HK-2 (cell line): ENCODE measurements at regions not wholly inside any gene's neighbourhood (a gene's known extent, or its start where the extent isn't known, plus 50 kb on each side); places are given as distances from the start of the nearest gene placed in this dataset.

ENCODE experiments used
- DNase-seq: peaks from one replicate; pipeline ENCODE4 v3.0.0-alpha.2; 2018; ENCODE audit not compliant: unreplicated experiment

GRCh38 chr1:193741228-193741627 is 554.8 kb upstream of the B3GALT2 start:
- DNase-seq = no peak

GRCh38 chr1:193740762-193741161 is 554.3 kb upstream of the B3GALT2 start:
- DNase-seq = no peak

DNA sequence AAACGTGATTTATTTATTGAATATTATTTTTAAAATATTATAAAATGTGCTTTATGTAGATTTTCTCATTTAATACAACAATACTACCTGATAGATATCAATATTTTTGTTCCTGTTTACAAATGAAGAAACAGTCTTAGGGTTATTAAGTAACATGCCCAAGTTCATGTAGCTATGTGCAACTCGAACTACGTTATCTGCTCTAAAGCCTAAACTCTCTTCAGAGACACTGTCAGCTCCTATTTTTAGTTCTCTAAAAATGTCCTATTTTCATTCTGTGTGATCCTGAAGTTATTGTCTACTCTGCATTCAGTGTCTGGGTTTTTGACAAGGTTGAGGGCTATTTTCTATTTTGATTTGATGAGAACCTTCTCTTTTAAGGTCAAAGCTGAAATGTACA is 550.1 kb upstream of the B3GALT2 start:
- DNase-seq = no peak

GRCh38 chr1:193733674-193734073 is 547.3 kb upstream of the B3GALT2 start:
- no peak for DNase-seq

GRCh38 chr1:193730017-193730416 is 543.6 kb upstream of the B3GALT2 start:
- DNase-seq = no peak

DNA sequence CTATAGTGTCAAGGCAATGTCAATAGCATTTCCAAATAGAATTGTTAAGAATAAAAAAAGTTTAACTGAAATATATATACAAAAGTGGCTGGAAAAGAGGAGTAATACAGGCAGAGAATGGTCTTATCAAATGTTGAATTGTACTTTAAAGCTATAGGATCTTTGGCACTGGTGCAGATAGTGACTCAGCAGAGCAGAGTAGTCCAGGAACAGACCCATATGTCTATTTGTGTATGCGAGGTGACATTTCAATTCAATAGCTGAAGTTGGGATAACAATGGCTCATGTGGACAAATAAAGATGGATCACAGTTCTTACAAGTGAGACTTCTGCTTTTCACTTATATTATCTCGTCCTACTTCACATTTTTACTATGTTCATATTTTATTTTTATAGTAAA is 543.0 kb upstream of the B3GALT2 start:
- no peak for DNase-seq

- DNase-seq = no peak
These were observed 541.4 kb upstream of the B3GALT2 start for GRCh38 chr1:193727850-193728249.

- DNase-seq = no peak
These were observed 540.3 kb upstream of the B3GALT2 start for GRCh38 chr1:193726722-193727121.

DNA sequence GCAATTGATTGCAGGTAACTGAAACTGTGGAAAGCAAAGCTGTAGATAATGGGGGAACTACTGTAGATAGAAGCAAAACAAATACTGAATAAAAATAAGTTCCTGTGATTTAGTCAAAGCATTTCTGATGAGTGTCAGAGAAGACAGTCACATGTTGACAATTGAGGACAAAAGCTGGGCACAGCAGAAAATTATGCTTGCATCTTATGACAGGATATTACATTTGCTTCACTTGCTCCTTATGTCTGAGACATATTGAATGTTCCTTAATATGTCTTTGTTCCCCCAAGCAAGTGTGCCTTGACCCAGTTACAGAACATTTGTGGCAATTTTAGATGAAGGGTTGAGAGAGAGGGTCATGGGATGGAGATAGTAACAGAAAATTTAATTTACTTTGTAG is 526.0 kb upstream of the B3GALT2 start:
- DNase-seq = no peak

- DNase-seq = no peak
These were observed 523.2 kb upstream of the B3GALT2 start for GRCh38 chr1:193709607-193710006.

GRCh38 chr1:193707271-193708021 is 521.0 kb upstream of the B3GALT2 start:
- no peak for DNase-seq

GRCh38 chr1:193706766-193707165 is 520.4 kb upstream of the B3GALT2 start:
- no peak for DNase-seq

DNA sequence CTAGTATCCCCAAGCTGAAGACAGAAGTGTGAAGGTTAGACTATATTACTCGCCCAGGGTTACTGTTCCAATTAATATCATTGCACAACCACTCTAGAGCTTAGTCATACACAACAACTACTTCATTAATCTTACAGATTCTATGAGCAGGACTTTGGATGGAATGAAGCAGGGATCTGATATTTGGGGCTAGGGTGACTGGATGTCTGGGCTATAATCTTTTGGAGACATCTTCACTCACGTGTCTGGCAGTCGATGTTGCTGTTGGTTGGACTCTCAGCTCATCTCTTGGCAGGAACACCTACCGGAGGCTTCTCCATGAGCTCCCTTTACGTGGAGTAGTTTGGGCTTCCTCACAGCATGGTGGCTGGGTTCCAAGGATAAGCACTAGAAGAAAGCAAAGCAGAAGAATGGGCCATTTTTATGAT is 519.2 kb upstream of the B3GALT2 start:
- DNase-seq = no peak

- DNase-seq = no peak
These were observed 517.2 kb upstream of the B3GALT2 start for GRCh38 chr1:193703655-193704054.

DNA sequence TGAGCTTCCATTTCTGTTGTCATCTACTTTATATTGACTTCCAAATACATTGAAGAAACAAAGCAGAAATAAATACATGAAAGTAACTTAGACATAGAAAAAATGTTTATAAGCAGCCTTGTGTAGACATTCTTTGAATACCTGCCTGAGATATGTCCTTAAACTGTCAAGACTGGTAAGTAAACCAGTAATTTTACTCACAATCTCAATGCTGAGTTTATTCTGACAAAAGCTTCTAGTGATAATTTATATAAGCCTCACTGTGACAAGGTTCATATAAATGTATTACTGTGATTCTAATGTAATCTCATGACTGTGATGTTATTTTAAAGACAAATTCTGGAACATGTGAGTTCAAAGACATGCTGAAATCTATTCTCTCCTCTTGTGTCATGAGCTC is 516.7 kb upstream of the B3GALT2 start:
- DNase-seq = no peak

DNA sequence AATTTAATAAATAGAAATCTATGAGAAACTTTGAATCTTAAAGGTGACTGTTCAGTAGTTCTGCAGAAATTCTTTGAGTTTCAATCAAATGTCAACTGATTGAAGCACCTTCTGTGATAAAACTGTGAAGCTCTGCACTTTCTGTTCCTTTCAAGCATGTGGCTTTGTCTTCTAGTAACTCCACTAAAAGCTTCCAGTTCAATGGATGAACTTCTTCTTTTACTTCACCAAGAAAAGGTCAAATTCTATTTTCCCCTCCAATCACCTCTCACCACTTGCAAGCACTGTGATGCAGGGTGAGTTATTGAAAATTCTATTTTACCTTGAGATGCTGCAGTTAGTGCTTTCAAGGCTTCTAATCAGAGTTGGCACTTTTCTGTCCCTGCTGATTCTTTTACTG is 515.3 kb upstream of the B3GALT2 start:
- no peak for DNase-seq

DNA sequence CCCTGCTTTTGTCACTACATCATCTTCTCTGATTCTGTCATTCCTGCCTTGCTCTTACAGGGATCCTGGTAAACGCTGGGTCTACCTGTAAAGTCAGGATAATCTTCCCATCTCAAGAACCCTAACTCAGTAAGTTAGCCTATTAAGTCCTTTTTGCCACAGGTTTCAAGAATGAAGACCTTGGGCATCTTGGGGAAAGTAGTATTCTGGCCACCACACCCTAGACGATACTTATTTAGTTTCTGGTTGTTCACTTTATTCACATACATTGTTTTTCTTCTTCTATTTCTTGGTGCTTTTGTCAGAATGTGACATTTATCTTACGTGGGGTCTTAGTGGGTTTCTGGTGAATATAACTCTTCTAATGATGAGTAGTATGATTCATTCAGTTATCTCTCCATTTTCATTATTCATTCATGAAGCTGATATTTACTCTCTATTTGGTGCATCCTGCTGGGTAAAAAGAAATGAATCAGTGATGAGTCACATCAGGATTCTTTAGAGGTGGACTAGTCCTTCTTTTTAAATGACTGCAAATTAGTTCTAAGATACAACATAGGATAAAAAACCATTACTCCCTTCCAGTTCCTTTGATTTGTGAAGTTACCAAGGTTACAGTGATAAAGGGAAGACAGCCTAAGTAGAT is 514.4 kb upstream of the B3GALT2 start:
- no peak for DNase-seq

GRCh38 chr1:193699261-193699660 is 512.8 kb upstream of the B3GALT2 start:
- no peak for DNase-seq

GRCh38 chr1:193697776-193698175 is 511.4 kb upstream of the B3GALT2 start:
- DNase-seq = no peak

DNA sequence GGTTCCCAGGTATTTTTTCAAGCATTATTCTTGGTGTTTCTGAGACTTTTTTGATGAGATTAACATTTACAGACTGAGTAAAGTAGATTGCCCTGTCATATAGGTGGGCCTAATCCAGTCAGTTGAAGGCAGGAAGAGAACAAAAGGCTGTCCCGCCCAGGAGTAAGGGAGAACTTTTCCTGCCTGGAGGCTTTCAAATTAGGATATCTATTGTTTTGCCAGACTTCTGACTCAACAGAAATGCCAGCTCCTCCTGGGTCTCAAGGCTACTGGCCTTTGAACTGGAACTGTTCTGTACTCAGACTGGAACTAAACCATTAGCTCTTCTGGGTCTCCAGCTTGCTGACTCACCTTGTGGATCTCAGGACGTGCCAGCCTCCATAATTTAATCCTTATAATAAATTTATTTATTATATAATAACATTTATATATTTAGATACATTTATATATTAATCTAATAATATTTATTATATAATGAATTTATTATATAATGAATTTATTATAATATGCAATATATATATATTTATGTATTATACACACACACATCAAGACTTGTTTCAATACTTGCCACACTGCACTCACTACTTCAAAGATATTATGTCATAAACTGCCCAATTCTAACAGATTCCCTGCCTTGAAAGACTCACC is 510.8 kb upstream of the B3GALT2 start:
- DNase-seq = no peak

DNA sequence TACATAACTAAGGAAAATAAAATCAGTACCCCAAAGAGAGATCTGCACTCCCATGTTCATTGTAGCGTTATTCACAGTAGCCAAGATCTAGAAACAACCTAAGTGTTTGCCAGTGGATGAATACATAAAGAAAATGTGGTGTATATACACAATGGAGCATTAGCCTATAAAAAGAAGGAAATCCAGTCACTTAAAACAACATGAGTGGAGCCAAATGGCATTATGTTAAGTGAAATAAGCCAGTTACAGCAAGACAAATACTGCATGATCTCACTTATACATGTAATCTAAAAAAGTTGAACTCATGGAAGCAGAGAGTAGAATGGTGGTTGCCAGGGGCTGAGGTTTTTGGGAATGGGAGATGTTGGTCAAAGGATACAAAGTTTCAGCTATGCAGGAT is 508.3 kb upstream of the B3GALT2 start:
- no peak for DNase-seq

- DNase-seq = no peak
These were observed 499.6 kb upstream of the B3GALT2 start for GRCh38 chr1:193685986-193686385.

DNA sequence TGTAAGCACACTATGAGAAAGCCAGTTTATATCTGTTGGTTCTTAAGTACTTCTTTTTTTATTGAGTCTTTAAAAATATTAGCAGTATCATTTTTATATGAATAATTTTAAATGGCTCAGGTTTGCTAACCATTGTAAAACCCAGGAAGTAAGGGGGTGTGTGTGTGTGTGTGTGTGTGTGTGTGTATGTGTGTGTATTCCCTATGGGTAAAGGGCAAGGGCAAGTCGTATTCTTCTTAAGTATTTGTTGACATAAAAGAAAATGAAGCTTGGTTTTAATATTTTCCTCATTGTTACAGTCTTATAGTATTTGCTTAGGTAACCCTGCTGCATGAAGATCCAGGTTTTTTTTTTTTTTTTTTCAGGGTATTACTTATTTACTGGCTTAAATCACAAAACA is 495.0 kb upstream of the B3GALT2 start:
- no peak for DNase-seq
